Left ventricle myocardium superior (tissue), 1 donor: ENCODE measurements at regions not wholly inside any gene's neighbourhood (a gene's known extent, or its start where the extent isn't known, plus 50 kb on each side); places are given as distances from the start of the nearest gene placed in this dataset.

Experiments
- ATAC-seq: fragments of 200-7000 bp; cut with Tn5 transposase; one replicate; pipeline ENCODE4 v1.9.1; 2020; ENCODE audit warnings: mild to moderate bottlenecking, moderate library complexity
- DNase-seq: peaks from one replicate; pipeline ENCODE4 v3.0.0-alpha.2; 2020
- intact Hi-C: fragments of 100-400 bp; cut with micrococcal nuclease; formaldehyde crosslinking; loops from one replicate; pipeline ENCODE4 v1.11.0; 2022
- donor health status: DM: no; HTN: yes; CAD: no; lungs with severe emphysema.

GRCh38 chr1:77632216-77632615 is 50.2 kb downstream of the ZZZ3 start:
- ATAC-seq (no peak), DNase-seq (no peak)
- intact Hi-C loops: loop anchor here (10.0 kb wide), 1 partner anchor 57 kb away; no protein-coding TSS in a partner anchor

- intact Hi-C loops: loop anchor here (10.0 kb wide), 1 partner anchor 57 kb away; no protein-coding TSS in a partner anchor
- no peak for DNase-seq
- ATAC-seq: no peak
Measured at GRCh38 chr1:77631751-77632150, 50.7 kb downstream of the ZZZ3 start.

DNA sequence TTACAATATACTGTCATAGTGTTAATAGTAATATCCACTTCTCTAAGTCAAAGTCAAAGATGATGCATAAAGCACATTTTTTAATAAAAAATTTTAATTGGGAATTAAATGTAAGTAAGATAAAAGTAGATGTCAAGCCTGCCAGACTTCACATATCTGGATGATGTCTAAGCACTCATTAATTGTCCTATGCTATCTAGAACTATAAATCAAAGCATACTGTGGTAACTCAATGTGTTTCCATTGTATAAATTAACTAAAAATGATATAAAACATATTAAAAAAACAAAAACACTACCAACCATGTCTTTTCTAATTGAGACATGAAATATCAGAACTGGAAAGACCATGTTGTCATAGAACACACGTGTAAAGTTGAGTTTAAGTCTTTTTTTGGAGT is 51.2 kb downstream of the ZZZ3 start:
- ATAC-seq (no peak), DNase-seq (no peak)
- intact Hi-C loops: loop anchor here (10.0 kb wide), 1 partner anchor 57 kb away; no protein-coding TSS in a partner anchor

GRCh38 chr1:77627978-77628570 is 54.4 kb downstream of the ZZZ3 start:
- no peak for DNase-seq
- ATAC-seq: no peak
- intact Hi-C loops: no loop called here

- DNase-seq (no peak), ATAC-seq (no peak)
- intact Hi-C loops: no loop called here
Measured at GRCh38 chr1:77625250-77625649, 57.2 kb downstream of the ZZZ3 start.

DNA sequence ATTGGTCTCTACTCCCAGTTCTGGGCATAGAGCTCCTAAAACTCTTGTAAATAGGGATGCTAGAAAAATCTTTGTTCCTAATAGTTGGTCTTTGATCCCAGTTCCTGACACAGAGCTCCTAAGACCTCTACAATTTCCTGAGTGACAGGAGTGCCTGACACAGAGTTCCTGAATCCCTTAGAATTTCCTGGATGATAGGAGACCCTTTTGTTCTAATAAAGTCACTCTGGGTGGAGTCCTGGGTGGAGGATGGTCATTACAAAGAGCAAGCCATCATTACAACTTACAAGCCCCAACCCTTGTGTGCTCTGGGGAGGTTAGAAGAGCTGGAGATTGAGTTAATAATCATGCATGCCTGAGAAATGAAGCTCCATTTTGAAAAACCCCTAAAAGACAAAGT is 58.4 kb downstream of the ZZZ3 start:
- no peak for DNase-seq
- peak; percentile 59 for ATAC-seq
- intact Hi-C loops: no loop called here

GRCh38 chr1:77623066-77623465 is 59.4 kb downstream of the ZZZ3 start:
- ATAC-seq (no peak), DNase-seq (no peak)
- intact Hi-C loops: no loop called here

GRCh38 chr1:77620273-77620672 is 62.2 kb downstream of the ZZZ3 start:
- ATAC-seq (no peak), DNase-seq (no peak)
- intact Hi-C loops: no loop called here

- DNase-seq (no peak), ATAC-seq (no peak)
- intact Hi-C loops: no loop called here
Measured at GRCh38 chr1:77614037-77614436, 68.4 kb downstream of the ZZZ3 start.
